ENCODE measurements at regions not wholly inside any gene's neighbourhood (a gene's known extent, or its start where the extent isn't known, plus 50 kb on each side); places are given as distances from the start of the nearest gene placed in this dataset.
A peak's percentile ranks its signal among the peaks of the same experiment; 100 is the strongest.

- Histone ChIP-seq H3K9me3 (ENCODE audit: control insufficient read depth, low read length) (no peaks in the 10 kb centered on the region), H3K27ac (ENCODE audit: low read length) (no peak overlapping the region), H3K27me3 (ENCODE audit: control insufficient read depth, insufficient read depth) (no peaks in the 10 kb centered on the region), H3K4me1 (ENCODE audit: control insufficient read depth, insufficient read depth, low read length) (no peaks in the 10 kb centered on the region), H3K4me3 (ENCODE audit: low read length) (no peak overlapping the region)
- DNase-seq (no peak), ATAC-seq (no peak)
- intact Hi-C loops (cut with DNase I) = no loop called here
- WGBS = 85% methylated on average over 3 of the region's 3 CpGs
Measured at GRCh38 chr4:72971572-72971971, 97.9 kb downstream of the COX18 start.

DNA sequence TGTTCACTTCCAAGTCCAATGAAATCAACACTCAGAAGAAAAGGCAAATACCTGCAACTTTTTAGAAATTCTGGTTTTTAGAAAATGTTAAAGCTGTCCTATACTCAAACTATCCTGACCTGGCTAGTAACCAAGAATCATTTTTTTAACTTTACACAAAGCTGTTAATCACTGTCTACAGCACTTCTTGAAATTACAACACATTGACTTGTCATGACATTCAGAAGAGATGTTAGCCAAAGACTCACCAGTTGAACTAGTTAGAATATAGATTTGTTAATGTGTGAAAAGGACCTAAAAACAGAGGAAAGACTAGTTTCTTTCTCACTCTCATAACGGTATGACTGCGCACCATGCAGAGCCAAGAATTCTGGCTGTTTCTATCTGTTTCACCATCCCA, 98.8 kb downstream of the COX18 start:
- intact Hi-C loops (cut with DNase I) = no loop called here
- ATAC-seq (no peak), DNase-seq (no peak)
- no peaks in the 10 kb centered on the region for H3K27me3 ChIP-seq (ENCODE audit: control insufficient read depth, insufficient read depth)
- no peaks in the 10 kb centered on the region for H3K4me1 ChIP-seq (ENCODE audit: control insufficient read depth, insufficient read depth, low read length)
- H3K27ac ChIP-seq (ENCODE audit: low read length) = no peak overlapping the region
- H3K9me3 ChIP-seq (ENCODE audit: control insufficient read depth, low read length) = no peaks in the 10 kb centered on the region
- WGBS = 85% methylated on average over 2 of the region's 2 CpGs
- H3K4me3 ChIP-seq (ENCODE audit: low read length) = no peak overlapping the region

- H3K4me1 ChIP-seq (ENCODE audit: control insufficient read depth, insufficient read depth, low read length) = no peaks in the 10 kb centered on the region
- WGBS = 32% methylated on average over 1 of the region's 1 CpG
- no peaks in the 10 kb centered on the region for H3K27me3 ChIP-seq (ENCODE audit: control insufficient read depth, insufficient read depth)
- intact Hi-C loops (cut with DNase I) = no loop called here
- H3K27ac ChIP-seq (ENCODE audit: low read length) = no peak overlapping the region
- DNase-seq (peak in 2 of 3 donors; percentile 24 to 63), ATAC-seq (peak; percentile 90 to 99)
- H3K9me3 ChIP-seq (ENCODE audit: control insufficient read depth, low read length) = no peaks in the 10 kb centered on the region
- H3K4me3 ChIP-seq (ENCODE audit: low read length) = no peak overlapping the region
Measured at GRCh38 chr4:72969976-72970375, 99.5 kb downstream of the COX18 start.

GRCh38 chr4:72966652-72967051, 102.9 kb downstream of the COX18 start:
- no peak for DNase-seq
- Histone ChIP-seq H3K27me3 (ENCODE audit: control insufficient read depth, insufficient read depth) (no peaks in the 10 kb centered on the region), H3K9me3 (ENCODE audit: control insufficient read depth, low read length) (no peaks in the 10 kb centered on the region), H3K4me1 (ENCODE audit: control insufficient read depth, insufficient read depth, low read length) (no peaks in the 10 kb centered on the region), H3K4me3 (ENCODE audit: low read length) (no peak overlapping the region), H3K27ac (ENCODE audit: low read length) (no peak overlapping the region)
- ATAC-seq = no peak
- intact Hi-C loops (cut with DNase I) = no loop called here
- WGBS = 69% methylated on average over 1 of the region's 1 CpG

DNA sequence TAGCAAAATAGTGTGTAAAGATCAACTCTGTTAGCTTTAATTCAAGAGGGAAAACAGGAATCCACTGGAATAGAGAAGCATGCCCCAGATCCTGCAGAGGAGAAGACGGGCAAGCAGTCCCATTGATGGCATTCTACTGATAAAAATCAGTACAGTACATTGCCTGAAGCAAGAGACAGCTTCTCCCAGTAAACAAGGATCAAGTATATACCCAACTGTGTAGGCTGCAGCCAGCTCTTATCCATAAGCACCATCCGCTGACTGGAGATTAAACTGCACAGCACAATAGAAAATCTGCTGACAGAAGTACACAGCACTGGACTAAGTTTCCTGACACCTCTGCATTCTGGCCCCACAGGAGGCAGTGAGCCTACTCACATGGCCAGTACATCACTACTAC, 110.1 kb downstream of the COX18 start:
- Histone ChIP-seq H3K27ac (ENCODE audit: low read length) (no peak overlapping the region), H3K4me1 (ENCODE audit: control insufficient read depth, insufficient read depth, low read length) (no peaks in the 10 kb centered on the region), H3K4me3 (ENCODE audit: low read length) (no peak overlapping the region), H3K27me3 (ENCODE audit: control insufficient read depth, insufficient read depth) (no peaks in the 10 kb centered on the region), H3K9me3 (ENCODE audit: control insufficient read depth, low read length) (no peaks in the 10 kb centered on the region)
- no peak for ATAC-seq
- intact Hi-C loops (cut with DNase I) = no loop called here
- no peak for DNase-seq
- 54% methylated on average over 2 of the region's 2 CpGs for WGBS

DNA sequence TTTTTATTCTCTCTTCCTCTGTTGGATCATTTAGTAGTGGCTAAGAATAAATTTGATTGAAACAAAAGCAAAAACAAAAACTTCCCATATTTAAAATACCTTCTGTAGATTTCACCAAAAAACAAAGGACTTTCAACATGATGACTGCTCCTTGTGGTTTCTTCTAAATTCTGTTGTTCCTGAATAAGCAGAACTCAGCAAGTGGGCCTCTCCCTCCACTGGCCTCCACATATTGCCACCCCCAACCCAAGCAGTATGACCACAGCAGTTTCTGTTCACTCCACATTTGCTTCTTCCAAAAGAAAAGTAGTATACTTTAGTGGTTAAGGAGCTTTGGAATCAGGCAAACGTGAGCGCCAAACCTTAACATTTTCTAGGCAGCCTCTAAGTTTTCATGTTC, 114.7 kb downstream of the COX18 start:
- no peak for ATAC-seq
- Histone ChIP-seq H3K27ac (ENCODE audit: low read length) (no peak overlapping the region), H3K4me3 (ENCODE audit: low read length) (no peak overlapping the region), H3K4me1 (ENCODE audit: control insufficient read depth, insufficient read depth, low read length) (no peaks in the 10 kb centered on the region), H3K9me3 (ENCODE audit: control insufficient read depth, low read length) (no peaks in the 10 kb centered on the region), H3K27me3 (ENCODE audit: control insufficient read depth, insufficient read depth) (no peaks in the 10 kb centered on the region)
- DNase-seq = no peak
- 88% methylated on average over 2 of the region's 2 CpGs for WGBS
- intact Hi-C loops (cut with DNase I) = no loop called here

DNA sequence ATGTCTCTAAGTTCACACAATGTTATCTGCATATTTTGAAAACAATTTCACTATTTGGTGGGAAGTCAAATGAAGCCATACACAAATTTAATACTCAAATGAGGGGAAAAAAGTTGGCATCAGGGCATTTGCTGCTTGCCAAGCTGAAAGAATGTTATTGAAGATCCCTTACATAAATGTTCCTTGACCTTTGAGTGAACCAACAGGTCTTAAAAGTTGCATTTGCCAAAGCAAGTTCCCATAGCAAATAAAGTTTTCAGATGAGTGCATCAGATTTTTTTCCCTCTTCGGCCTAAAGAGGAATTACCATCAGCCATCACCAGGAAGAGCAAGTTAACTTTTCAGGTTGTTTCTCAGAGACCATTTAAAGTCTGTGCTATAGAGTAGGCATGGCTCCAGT, 115.9 kb downstream of the COX18 start:
- intact Hi-C loops (cut with DNase I) = no loop called here

DNA sequence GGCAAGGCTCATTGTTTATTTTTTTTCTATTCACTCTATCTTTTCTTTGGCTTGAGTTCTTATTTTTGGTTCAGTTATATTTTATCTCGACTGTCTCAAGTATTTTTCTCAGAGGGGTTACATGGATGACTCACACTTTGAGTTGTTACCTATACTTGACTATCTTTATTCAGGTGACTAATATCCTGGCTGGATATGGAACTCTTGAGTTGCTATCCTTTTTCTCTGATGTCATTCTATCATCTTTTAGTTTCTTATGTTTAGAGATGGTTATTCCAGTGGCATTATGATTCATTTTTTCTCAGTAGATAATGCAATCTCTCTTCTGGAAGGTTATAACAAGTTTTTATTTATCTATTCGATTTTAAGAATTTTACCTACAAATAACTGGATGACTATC, 117.9 kb downstream of the COX18 start:
- intact Hi-C loops (cut with DNase I) = no loop called here
- ATAC-seq (no peak), DNase-seq (no peak)
- Histone ChIP-seq H3K9me3 (ENCODE audit: control insufficient read depth, low read length) (no peaks in the 10 kb centered on the region), H3K4me1 (ENCODE audit: control insufficient read depth, insufficient read depth, low read length) (no peaks in the 10 kb centered on the region), H3K4me3 (ENCODE audit: low read length) (no peak overlapping the region), H3K27me3 (ENCODE audit: control insufficient read depth, insufficient read depth) (no peaks in the 10 kb centered on the region), H3K27ac (ENCODE audit: low read length) (no peak overlapping the region)
- WGBS = 57% methylated on average over 2 of the region's 2 CpGs

More for the DNA sequence above, 115.9 kb downstream of the COX18 start:
- DNase-seq = no peak
- H3K9me3 ChIP-seq (ENCODE audit: control insufficient read depth, low read length) = no peaks in the 10 kb centered on the region
- H3K27ac ChIP-seq (ENCODE audit: low read length) = no peak overlapping the region
- no peaks in the 10 kb centered on the region for H3K4me1 ChIP-seq (ENCODE audit: control insufficient read depth, insufficient read depth, low read length)
- no peak overlapping the region for H3K4me3 ChIP-seq (ENCODE audit: low read length)
- 62% methylated on average over 1 of the region's 1 CpG for WGBS
- no peaks in the 10 kb centered on the region for H3K27me3 ChIP-seq (ENCODE audit: control insufficient read depth, insufficient read depth)
- no peak for ATAC-seq

- no peaks in the 10 kb centered on the region for H3K27me3 ChIP-seq (ENCODE audit: control insufficient read depth, insufficient read depth)
- no peaks in the 10 kb centered on the region for H3K9me3 ChIP-seq (ENCODE audit: control insufficient read depth, low read length)
- no peak overlapping the region for H3K27ac ChIP-seq (ENCODE audit: low read length)
- no peak for ATAC-seq
- DNase-seq = no peak
- no peak overlapping the region for H3K4me3 ChIP-seq (ENCODE audit: low read length)
- intact Hi-C loops (cut with DNase I) = no loop called here
- no peaks in the 10 kb centered on the region for H3K4me1 ChIP-seq (ENCODE audit: control insufficient read depth, insufficient read depth, low read length)
- 88% methylated on average over 1 of the region's 1 CpG for WGBS
Measured at GRCh38 chr4:72951147-72951546, 118.4 kb downstream of the COX18 start.

- 85% methylated on average over 1 of the region's 1 CpG for WGBS
- no peak overlapping the region for H3K4me3 ChIP-seq (ENCODE audit: low read length)
- H3K27ac ChIP-seq (ENCODE audit: low read length) = no peak overlapping the region
- DNase-seq (no peak), ATAC-seq (no peak)
- intact Hi-C loops (cut with DNase I) = no loop called here
- H3K27me3 ChIP-seq (ENCODE audit: control insufficient read depth, insufficient read depth) = no peaks in the 10 kb centered on the region
- H3K4me1 ChIP-seq (ENCODE audit: control insufficient read depth, insufficient read depth, low read length) = no peaks in the 10 kb centered on the region
- no peaks in the 10 kb centered on the region for H3K9me3 ChIP-seq (ENCODE audit: control insufficient read depth, low read length)
Measured at GRCh38 chr4:72948080-72948479, 121.4 kb downstream of the COX18 start.

- intact Hi-C loops (cut with DNase I) = no loop called here
- Histone ChIP-seq H3K9me3 (ENCODE audit: control insufficient read depth, low read length) (no peaks in the 10 kb centered on the region), H3K4me3 (ENCODE audit: low read length) (no peak overlapping the region), H3K27me3 (ENCODE audit: control insufficient read depth, insufficient read depth) (no peaks in the 10 kb centered on the region), H3K4me1 (ENCODE audit: control insufficient read depth, insufficient read depth, low read length) (no peaks in the 10 kb centered on the region), H3K27ac (ENCODE audit: low read length) (no peak overlapping the region)
- ATAC-seq (no peak), DNase-seq (no peak)
- WGBS = 75% methylated on average over 5 of the region's 5 CpGs
Measured at GRCh38 chr4:72945719-72946336, 123.7 kb downstream of the COX18 start.

DNA sequence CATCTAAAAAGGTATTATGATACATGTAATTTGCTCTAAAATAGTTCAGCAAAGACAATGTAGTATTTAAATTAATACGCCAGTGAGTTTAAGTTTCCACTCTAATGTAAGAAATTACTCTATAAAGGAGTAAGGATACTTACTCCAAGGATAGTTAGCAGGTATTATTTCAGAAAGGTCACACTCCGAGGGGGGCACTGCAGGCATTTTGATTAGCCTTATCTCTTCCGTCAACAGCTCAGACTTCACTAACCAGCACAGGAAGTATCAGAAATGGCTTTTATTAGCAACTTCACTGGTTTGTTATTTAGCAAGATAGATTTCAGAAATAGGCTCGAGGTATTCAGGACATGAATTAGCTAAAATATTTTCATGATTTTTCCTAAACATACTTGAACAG, 127.0 kb downstream of the COX18 start:
- H3K4me3 ChIP-seq (ENCODE audit: low read length) = no peak overlapping the region
- H3K27ac ChIP-seq (ENCODE audit: low read length) = no peak overlapping the region
- intact Hi-C loops (cut with DNase I) = no loop called here
- H3K4me1 ChIP-seq (ENCODE audit: control insufficient read depth, insufficient read depth, low read length) = no peaks in the 10 kb centered on the region
- H3K9me3 ChIP-seq (ENCODE audit: control insufficient read depth, low read length) = no peaks in the 10 kb centered on the region
- ATAC-seq = no peak
- no peak for DNase-seq
- H3K27me3 ChIP-seq (ENCODE audit: control insufficient read depth, insufficient read depth) = no peaks in the 10 kb centered on the region
- 40% methylated on average over 4 of the region's 4 CpGs for WGBS
